H1 (cell line): ENCODE measurements at regions not wholly inside any gene's neighbourhood (a gene's known extent, or its start where the extent isn't known, plus 50 kb on each side); places are given as distances from the start of the nearest gene placed in this dataset.

Experiments used
- EP300 ChIP-seq, 2 experiments: IDR thresholded peaks; 1 replicate in 1 of 2; 2 replicates in 1 of 2; pipeline ENCODE4 v1.6.1; 2011 to 2012; ENCODE audit warnings: low read depth in 2 of 2, low read length in 2 of 2, mild to moderate bottlenecking in 2 of 2, borderline replicate concordance in 1 of 2, inconsistent platforms in 1 of 2, moderate library complexity in 1 of 2
- EZH2 ChIP-seq: fragments of 200-600 bp; sonication (generic); IDR thresholded peaks from 2 replicates; pipeline ENCODE4 v1.7.1; 2012; ENCODE audit warnings: low read depth, mild to moderate bottlenecking, moderate library complexity, low read length, inconsistent platforms; ENCODE audit not compliant: severe bottlenecking
- JUN ChIP-seq: IDR thresholded peaks from 2 replicates; pipeline ENCODE4 v1.6.1; 2011; ENCODE audit warnings: low read depth, mild to moderate bottlenecking, improper control_type of control experiment, low read length
- PHF8 ChIP-seq: fragments of 200-600 bp; sonication (generic); conservative IDR thresholded peaks from 2 replicates; pipeline ENCODE4 v1.7.1; 2012; ENCODE audit warnings: low read depth, mild to moderate bottlenecking, inconsistent platforms, low read length, moderate library complexity
- TEAD4 ChIP-seq: IDR thresholded peaks from 2 replicates; pipeline ENCODE4 v1.6.1; 2012; ENCODE audit warnings: low read depth, low read length, inconsistent platforms, mixed read lengths

DNA sequence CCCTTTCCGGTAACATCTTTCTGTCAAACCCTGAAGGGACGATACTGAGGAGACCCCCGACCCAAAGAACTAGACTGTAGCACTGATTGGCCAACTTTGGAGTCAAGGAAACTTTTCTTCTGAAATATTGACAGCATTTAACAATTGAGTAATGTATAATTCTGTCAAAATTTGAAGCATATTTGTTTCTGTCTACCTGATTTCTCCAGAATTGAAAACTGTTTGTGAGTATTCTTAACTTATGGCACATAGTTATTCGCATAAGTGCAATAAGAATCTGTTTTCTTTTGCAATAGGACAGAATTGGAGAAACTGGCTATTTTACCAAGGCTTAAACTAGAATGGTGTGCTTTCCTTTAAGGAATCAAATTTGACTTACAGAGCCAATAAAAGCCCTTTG, 267.1 kb upstream of the FOXN3 start (continued):
- no peak for TF ChIP-seq EZH2
- no peak for TF ChIP-seq TEAD4
- TF ChIP-seq JUN = no peak
- TF ChIP-seq EP300 (IDR thresholded peaks at IDR 0.05; ENCODE audit: borderline replicate concordance in 1 of 2, low read depth in 2 of 2, low read length in 2 of 2) = no peak
- no peak for TF ChIP-seq PHF8
